Stimulated activated CD8-positive, alpha-beta memory T cell treated with anti-CD3 and anti-CD28 coated beads, Interleukin-4, amount 100 ng/mL, for 4 hours (primary cell): ENCODE measurements at regions not wholly inside any gene's neighbourhood (a gene's known extent, or its start where the extent isn't known, plus 50 kb on each side); places are given as distances from the start of the nearest gene placed in this dataset.

Source experiments
- DNase-seq, 2 donors: peaks; one replicate each; pipeline ENCODE4 v3.0.0-alpha.2; 2020; ENCODE audit warnings: low read depth in 2 of 2, low spot score in 1 of 2

DNA sequence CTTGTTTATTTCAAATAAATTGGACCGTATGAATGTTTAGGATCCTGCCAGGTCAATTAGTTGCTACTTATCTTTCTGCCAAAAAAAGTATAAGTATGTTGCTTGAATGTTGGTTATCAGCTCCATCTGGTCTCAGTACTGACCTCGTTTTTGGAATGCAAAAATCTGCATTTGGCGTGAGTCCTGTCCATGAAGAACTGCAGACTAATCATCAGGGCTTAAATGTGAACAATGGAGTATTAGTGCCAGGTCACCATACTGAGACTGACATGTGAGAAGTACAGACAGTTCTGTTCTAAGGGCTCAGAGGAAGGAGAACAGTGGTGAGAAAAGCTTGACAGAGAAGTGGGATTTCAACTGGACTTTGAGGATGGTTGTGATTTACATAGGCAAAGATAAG lies 393.1 kb upstream of the SLC14A2 start:
- no peak for DNase-seq

DNA sequence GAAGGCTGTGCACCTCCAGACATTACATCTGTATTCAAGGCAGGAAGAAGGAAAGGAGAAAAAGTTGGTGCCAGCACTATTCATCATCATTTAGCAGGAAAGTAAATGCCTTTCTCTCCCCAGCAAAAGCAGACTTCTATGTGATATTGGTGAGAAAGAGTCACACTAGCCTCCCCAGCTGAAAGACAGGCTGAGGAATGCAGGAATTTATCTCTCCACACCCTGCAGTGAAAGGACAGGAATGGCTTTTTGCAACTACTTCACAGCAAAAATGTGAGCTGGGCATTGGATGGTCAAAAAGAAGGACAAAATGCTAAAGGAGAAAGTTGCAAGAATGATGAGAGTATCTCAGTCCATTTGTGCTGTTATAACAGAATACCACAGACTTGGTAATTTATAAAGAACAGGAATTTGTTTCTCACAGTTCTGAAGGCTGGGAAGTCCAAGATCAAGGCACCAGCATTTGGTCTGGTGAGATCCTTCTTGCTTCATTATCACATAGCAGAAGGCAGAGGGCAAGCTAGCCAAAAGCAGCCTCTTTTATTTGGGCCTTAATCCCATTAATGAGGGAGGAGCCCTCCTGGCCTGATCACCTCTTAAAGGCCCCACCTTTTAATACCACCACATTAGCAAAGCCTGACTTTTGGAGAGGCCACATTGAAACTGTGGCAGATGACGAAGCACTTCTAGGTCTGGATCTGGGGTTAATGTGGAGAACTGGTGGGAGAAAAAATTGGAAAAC lies 388.1 kb upstream of the SLC14A2 start:
- DNase-seq = no peak

DNA sequence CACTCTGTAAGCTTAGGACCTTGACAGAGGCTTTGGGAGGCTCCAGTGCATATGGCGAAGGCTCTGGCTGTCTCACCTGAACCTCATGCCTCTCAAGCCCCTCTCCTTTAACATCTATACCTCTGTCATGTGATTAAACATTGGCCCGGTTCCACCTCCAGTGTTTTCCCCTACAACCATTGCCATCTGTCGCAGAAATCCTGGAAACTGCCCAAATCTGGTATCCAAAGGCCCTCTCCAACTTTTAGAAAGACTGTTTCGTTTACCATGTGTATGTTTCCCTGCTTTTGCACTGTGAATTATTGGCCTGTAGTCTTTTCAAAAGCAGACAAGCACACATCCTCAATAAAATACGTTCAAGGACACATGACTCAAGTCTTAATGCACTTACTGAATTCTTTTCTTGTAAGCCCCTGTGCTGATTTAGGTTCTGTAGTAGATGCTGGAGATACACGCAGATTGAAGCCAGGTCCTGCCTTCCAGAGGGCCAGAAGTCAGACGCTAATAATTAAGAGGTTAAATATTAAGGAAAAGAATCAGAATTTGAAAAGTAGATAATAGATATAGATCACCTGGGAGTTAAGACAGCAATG lies 386.4 kb upstream of the SLC14A2 start:
- no peak for DNase-seq

DNA sequence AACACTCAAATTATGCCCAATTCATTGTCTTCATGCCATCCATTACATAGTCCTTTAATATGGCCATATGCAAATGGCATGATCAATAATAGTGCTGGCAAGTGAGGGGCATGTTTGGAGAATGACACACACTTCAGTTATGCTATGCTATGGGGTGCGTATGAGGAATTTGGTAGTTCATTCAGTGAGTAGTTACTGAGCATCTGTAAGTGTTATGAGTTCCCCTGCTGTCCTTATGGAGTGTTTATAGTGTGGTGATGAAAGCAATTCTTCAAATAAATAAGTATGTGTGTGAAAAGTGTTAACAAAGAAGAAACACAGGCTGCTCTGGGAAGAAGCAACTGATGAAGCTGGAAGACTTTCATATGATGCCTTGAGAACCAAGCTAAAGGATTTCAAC lies 383.7 kb upstream of the SLC14A2 start:
- DNase-seq = no peak

DNA sequence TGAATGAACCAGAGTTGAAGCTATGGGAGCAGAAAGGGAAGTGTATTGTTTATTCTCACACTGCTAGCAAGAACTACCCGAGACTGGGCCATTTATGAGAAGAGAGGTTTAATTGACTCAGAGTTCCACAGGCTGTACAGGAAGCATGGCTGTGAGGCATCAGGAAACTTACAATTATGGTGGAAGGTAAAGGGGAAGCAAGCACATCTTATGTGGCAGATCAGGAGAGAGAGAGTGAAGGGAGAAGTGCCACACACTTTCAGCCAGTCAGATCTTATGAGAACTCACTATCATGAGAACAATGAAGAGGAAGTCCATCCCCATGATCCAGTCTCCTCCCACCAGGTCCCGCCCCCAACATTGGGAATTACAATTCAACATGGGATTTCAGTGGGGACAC lies 383.2 kb upstream of the SLC14A2 start:
- DNase-seq = no peak

DNA sequence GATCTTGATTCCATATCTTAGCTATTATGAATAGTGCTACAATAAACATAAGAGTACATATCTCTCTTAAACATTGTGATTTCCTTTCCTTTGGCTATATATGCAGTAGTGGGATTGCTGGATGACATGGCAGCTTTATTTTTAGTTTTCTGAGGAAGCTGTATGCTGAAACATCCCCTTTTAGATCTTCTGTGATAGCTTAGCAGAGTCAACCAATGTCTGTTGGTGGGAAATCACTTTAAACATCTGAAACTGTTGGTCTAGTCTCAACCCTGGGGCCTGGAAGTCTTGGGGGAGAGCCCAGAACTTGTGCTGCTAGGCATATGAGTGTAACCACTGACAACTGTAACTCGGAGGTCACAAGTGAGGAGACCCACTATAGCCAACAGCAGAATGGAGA lies 378.6 kb upstream of the SLC14A2 start:
- no peak for DNase-seq

DNA sequence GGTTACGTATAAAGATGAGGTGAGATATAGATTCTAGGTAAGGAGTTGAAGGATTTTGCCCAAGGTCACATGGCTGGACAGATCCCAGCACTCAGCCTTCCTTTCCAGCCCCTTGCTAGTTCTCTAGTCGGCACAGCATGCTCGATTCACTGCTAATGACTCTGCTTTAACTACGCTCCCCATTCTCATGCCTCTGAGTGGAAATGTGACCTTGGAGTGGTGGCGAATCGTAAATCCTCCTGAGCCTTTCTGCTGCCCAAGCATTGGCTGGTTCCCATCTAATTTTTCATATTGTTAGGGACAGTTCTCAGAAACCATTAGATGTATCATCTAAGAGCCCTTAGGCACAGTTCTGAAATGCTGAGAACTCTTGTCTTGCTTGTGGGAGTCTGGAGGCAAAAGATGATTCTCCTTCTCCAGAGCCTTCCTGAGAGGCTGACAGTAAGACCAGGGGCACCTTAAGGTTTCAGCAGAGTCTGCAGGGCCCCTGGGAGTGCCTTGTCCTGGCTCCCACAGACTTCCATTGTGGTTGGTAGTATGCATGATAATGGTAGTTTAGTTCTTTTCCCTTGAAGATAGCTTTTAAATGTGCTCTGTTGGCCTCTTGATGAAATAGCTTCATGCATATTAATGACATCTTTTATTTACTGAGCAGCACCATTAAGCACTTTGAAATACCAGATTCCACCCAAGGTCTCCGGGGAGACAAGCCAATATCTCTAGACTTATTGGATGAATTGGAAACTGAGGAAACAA lies 377.8 kb upstream of the SLC14A2 start:
- no peak for DNase-seq

DNA sequence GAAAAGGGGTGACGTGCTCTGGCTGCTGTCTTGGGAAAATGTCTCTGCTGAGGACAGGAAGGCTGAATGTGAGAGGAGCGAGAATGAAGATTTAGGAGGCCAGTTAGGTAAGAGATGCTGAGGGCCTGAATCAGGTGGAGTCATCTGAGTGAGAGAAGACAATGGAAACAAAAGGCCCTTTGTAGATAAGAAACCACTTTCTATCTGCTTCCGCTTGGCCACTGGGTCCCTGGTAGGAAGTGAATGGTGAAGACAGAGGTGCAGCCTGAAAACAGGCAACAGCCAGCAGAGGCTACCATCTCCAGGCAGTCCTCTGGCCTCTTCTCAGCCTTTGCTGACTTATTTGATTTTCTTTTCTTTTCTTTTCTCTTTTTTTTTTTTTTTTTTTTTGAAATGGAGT lies 374.0 kb upstream of the SLC14A2 start:
- DNase-seq = no peak

DNA sequence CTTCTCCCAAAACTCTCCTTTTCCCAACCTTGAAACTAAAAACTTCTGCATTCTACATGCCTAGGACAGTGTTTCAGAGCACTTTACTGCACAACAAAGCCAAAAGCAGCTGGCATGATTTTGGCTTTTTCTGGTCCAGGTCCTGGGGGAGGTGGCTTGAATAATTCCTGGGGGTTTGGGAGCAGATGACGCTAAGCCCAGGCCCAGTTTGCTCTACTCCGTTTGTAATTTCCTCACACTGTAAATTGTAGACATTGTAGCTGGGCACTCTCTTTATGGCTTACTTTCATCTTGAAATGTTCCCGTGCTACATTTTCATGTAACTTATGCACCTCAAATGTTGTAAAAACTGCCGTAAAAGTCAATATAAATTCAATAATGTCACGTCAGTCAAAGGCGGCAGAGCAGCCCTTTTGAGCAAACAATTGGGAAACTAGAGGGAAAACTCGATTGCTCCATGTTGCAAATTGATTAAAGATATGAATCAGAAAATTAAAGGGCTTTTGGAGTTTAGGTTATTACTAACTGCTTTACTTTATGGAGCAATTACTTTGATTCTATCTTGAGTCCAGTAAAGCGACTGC lies 373.2 kb upstream of the SLC14A2 start:
- no peak for DNase-seq

DNA sequence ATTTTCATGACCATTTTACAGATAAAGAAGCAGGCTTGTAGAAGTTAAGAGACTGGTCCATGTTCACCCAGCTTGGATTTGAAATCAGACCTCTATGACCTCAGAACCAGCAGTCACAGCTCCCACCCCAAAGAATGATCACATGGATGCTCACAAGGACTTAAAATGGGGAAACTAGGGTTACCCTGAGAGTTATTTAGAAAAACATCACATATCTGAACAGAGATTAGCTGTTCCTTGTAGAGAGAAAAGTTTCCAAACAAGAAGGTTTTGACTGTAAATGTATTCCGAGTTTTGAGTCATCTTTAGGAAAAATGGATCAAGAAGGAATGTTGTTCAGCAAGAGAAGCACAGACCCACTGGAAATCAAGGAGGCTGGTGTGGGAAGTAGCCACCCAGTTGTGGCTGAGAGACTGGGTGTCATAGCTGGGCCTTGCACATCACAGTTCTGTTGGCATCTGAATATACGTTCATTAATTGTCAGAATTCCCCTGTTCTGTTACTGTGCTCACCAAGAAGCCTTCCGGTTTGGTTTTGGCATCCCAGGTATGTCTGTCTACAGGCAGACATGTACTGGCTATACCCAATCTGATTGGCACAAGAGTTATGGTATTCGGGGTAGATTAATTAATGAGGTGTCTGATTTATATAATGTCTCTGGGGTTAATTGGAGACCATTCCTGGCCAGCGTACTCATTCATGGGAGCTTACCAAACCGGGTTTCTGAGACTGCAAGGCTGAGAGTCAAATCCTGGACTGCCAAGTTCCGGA lies 371.8 kb upstream of the SLC14A2 start:
- no peak for DNase-seq

DNA sequence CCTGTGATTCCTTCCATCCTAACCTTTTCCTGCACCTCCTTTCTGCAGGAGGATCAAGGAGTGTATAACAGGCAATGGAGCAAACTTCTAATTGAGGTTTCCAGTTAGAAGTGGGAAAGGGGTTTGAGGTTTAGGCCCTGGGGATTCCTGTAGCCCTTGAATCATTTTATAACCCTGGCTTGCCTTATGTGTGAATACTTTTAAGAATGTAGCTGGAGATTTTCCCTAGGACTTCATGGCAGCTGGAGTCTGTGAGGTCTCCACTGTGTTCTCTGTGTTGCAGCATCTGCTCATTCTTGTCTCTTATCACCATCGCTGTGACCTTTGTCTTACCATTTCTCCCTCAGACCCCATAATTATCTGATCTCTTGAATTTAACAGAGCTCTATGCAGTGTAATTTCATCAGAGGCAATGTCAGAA lies 370.2 kb upstream of the SLC14A2 start:
- DNase-seq = no peak

DNA sequence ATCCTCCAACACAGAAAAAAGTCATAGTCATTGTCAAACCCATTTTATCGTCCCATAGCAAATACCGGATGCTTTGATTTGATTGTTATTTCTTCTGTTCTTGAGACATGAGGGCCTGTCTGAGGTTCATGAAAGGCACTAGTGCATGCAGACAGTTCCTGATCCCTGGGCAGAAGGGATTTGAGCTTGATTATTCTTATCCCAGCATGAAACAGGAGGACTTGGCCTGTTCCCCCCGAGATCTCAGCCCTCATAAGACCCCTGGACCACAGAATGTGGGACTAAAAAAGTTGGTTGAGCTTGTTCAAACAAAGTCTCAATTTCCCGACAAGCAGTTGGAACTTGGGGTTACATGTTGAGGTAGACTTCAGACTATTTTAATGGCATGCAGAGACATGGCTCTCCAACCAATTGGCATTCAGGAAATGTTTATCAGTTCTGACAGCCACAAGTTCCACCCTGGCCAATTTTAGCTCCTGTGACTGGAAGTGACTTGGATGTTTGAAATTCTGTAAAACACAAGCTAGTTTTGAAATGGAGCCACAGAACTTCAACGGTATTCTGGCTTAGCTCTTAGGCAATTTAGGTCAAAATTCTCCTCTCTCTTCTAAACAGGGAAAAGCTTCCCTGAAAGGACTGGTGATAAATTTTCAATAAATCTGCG lies 366.9 kb upstream of the SLC14A2 start:
- DNase-seq = no peak

DNA sequence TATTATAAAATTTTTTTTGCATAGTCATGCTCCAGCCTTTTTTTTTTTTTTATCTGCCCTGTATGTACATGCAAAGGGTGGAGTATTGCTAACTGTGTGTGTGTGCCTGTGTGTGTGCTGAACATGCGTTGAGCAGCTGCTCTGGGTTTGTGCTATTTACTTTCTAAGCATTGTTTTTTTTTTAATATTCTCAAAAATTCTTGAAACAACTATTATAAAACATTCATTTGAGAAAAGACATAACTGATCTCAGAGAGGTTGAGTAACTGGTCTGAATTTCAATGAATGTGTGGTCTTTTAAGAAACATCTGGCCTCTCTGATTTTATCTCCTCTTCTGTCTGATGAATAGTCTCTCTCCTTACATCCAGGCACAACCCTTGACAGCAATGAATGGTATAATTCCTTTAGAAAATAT lies 366.0 kb upstream of the SLC14A2 start:
- no peak for DNase-seq

DNA sequence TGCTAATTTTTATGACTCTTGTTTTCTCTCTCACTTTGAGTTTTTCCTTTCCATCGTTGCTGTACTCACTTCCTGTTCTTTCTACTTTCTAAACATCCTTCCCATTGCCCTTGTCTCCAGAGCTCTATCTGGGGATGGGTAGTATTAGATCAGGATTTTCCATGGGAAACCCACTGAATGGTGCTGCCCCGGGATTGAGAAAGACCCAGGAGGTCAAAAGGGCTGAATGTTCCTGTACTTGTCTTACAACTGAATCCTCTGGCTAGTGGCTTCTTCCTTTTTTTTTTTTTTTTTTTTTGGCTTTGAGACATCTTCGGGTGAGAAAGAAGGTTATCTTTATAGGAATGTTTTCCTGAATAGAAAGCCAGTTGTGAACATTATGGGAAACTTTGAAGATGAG lies 364.8 kb upstream of the SLC14A2 start:
- no peak for DNase-seq

DNA sequence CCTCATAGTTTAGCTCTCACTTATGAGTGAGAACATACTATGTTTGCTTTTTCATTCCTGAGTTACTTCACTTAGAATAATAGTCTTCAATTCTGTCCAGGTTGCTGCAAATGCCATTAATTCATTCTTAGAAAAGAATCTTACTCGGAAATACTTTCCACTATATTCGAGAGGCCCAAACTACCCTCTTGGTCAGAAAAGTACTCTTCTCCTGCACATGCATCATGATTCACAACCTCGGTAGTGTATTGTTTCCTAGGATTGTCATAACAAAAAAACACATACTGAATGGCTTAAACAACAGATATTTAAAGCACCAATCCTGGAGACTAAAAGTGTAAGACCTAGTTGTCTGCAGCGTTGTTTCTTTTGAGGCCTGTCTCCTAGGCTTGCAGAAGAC lies 364.0 kb upstream of the SLC14A2 start:
- no peak for DNase-seq

DNA sequence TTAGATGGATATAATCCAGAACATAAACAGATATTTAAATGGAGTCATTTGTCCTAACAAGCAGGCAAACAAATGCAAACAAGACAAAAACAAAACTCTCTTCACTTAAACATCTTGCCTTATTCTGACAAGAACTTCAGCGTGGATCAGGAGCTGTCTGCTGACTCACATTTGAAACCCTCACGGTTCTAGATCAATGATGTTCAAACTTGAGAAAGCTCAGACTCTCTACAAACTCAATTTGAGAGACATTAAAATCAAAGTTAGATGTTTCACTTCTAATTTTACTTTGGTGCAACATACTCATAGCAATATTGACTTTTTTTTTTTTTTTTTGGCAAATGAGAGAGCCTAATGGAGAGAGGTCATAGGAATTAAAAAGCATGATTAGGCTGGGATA lies 362.8 kb upstream of the SLC14A2 start:
- no peak for DNase-seq

DNA sequence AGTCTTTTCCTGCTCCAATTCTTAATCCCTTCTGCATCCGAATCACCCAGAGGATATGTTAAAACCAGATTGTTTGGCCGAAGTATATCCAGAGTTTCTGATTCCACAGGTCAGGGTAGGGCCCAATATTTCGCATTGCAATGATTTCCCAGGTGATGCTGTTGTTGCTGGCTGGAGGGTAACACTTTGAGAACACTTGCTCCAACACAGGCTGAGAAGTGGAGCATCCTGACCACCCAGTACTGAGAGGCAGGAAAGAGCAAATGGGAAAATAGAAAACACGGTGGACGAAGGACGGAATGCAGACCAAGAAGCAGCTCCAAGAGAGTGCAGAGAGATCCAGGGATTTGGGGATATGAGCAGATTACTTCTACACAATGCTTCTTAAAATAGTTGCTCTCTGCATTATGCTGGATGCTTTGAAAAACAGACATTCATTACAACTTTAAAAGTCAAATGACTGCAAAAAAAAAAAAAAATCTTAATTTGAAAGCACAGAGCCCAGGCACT lies 362.2 kb upstream of the SLC14A2 start:
- no peak for DNase-seq

DNA sequence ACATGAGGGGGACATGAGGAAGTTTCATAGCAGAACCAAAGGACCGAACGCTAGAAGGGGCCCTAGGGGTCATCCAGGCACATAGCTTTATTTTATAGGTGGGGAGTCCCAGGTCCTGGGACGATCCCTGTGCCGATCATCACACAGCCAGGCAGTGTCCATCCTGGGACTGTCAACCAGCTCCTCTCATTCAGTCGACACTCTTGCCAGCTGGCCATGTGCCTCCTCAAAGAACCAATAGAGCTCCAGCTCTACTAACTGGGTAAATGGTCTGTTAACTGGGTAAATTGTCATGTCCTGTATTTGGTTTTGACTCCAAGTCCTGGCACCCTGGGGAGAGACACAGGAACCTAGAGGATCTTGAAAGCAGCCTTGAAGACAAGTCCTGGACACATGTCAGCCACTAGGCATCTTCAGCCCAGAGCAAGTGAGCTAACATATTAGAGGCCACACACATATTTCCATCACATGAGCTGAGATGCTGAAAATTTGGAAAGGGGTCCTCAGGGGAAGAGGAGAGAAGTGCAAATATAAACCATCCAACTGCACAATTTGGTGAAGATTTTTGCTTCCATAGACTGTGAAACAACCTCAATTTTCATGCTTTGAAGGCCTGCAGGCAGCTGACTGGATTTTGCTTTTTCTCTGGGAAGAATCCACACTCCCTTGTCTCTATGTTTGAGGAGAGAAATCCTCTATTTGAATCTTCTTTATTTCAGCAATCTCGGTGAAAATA lies 361.1 kb upstream of the SLC14A2 start:
- DNase-seq = no peak

DNA sequence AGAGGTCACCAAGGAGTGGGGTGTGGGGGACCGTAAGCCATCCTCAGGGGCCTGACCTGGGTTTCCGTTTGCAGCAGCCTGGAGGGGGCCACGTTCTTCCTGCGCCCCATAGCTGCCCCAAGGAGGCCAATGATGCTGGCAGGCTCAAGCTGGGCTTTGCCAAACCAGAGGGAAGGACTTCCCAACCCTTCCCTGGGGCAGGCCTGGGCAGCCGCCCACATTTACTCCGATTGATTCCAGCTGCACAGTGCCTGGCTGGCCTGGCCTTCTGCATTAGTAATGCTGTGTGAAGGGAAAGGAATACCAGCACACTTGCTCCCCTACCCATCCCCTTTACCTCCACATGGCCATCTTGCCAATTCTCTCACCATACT lies 360.6 kb upstream of the SLC14A2 start:
- DNase-seq = no peak
